Endothelial cell (in vitro differentiated cells): ENCODE measurements at regions not wholly inside any gene's neighbourhood (a gene's known extent, or its start where the extent isn't known, plus 50 kb on each side); places are given as distances from the start of the nearest gene placed in this dataset.

Source experiments
- DNase-seq: peaks from one replicate; pipeline ENCODE4 v3.0.0; 2021; ENCODE audit warnings: low spot score
- H3K27ac Mint-ChIP-seq: one replicate; pipeline ENCODE4 v1.8.0; 2021; ENCODE audit warnings: mixed read lengths, inconsistent platforms; ENCODE audit not compliant: unreplicated experiment
- H3K27me3 Mint-ChIP-seq: one replicate; pipeline ENCODE4 v1.8.0; 2021; ENCODE audit warnings: mild to moderate bottlenecking, moderate library complexity, mixed read lengths, inconsistent platforms; ENCODE audit not compliant: unreplicated experiment
- H3K36me3 Mint-ChIP-seq: one replicate; pipeline ENCODE4 v1.8.0; 2021; ENCODE audit warnings: mild to moderate bottlenecking, low read depth, mixed read lengths, inconsistent platforms; ENCODE audit not compliant: unreplicated experiment
- H3K4me1 Mint-ChIP-seq: one replicate; pipeline ENCODE4 v1.8.0; 2021; ENCODE audit warnings: mild to moderate bottlenecking, mixed read lengths, inconsistent platforms; ENCODE audit not compliant: unreplicated experiment
- H3K4me3 Mint-ChIP-seq: one replicate; pipeline ENCODE4 v1.8.0; 2021; ENCODE audit warnings: mild to moderate bottlenecking, mixed read lengths, inconsistent platforms; ENCODE audit not compliant: unreplicated experiment
- H3K9me3 Mint-ChIP-seq: one replicate; pipeline ENCODE4 v1.8.0; 2021; ENCODE audit warnings: mixed read lengths, inconsistent platforms; ENCODE audit not compliant: unreplicated experiment
- CTCF ChIP-seq: fragments of 200-600 bp; sonication (generic); IDR thresholded peaks from one replicate; pipeline ENCODE4 v1.5.0; 2021; ENCODE audit warnings: antibody characterized with exemption; ENCODE audit not compliant: unreplicated experiment

DNA sequence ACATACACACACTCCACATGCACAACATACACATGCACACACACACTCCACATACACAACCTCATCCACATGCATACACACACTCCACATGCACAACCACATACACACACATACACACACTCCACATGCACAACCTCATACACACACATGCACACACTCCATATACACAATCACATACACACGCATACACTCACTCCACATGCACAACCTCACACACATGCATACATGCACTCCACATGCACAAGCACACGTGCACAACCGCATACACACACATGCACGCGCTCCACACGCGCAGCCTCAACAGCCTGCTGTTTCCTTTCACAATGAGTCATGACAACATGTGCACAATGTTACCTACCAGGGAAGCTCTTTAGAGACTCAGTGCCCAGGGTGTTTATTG lies 61.2 kb upstream of the TMEM132C start:
- Mint-ChIP-seq H3K27ac (no peak overlapping the region), H3K9me3 (peaks cover 4% of the 10 kb centered on the region), H3K4me1 (no peaks in the 10 kb centered on the region), H3K4me3 (no peak overlapping the region), H3K36me3 (no peaks in the 10 kb centered on the region), H3K27me3 (peaks cover 2% of the 10 kb centered on the region)
- DNase-seq = no peak
- TF ChIP-seq CTCF = no peak
